Bone marrow (tissue), 2 donors: ENCODE measurements at regions not wholly inside any gene's neighbourhood (a gene's known extent, or its start where the extent isn't known, plus 50 kb on each side); places are given as distances from the start of the nearest gene placed in this dataset.
"Not testable (repeated sequence)": the region's sequence is repeated elsewhere in the genome, so short reads cannot be mapped to it uniquely, and the experiment has no call there.

ENCODE experiments used
- DNase-seq, 2 donors: peaks; one replicate each; lab custom pipeline; 2025; lab: John Stamatoyannopoulos, UW

- DNase-seq: no peak
Observed at GRCh38 chr3:84679211-84679610, 279.6 kb upstream of the CADM2 start.

GRCh38 chr3:84680700-84681099 is 278.1 kb upstream of the CADM2 start:
- no peak for DNase-seq

- no peak for DNase-seq
Observed at GRCh38 chr3:84683493-84683892, 275.3 kb upstream of the CADM2 start.

- no peak for DNase-seq
Observed at GRCh38 chr3:84685467-84685866, 273.3 kb upstream of the CADM2 start.

- DNase-seq: no peak
Observed at GRCh38 chr3:84692261-84692660, 266.5 kb upstream of the CADM2 start.

GRCh38 chr3:84710288-84710687 is 248.5 kb upstream of the CADM2 start:
- DNase-seq: peak in 1 of 2 donors; percentile 46

GRCh38 chr3:84717894-84718293 is 240.9 kb upstream of the CADM2 start:
- DNase-seq: no peak

GRCh38 chr3:84724877-84725276 is 233.9 kb upstream of the CADM2 start:
- DNase-seq: no peak

GRCh38 chr3:84727616-84728015 is 231.2 kb upstream of the CADM2 start:
- no peak for DNase-seq

GRCh38 chr3:84734731-84735130 is 224.1 kb upstream of the CADM2 start:
- not testable (repeated sequence) for DNase-seq

GRCh38 chr3:84738086-84738485 is 220.7 kb upstream of the CADM2 start:
- DNase-seq: no peak

- DNase-seq: no peak
Observed at GRCh38 chr3:84742915-84743425, 215.8 kb upstream of the CADM2 start.

GRCh38 chr3:84744130-84744529 is 214.7 kb upstream of the CADM2 start:
- DNase-seq: no peak

- no peak for DNase-seq
Observed at GRCh38 chr3:84755860-84756259, 202.9 kb upstream of the CADM2 start.

- DNase-seq: no peak
Observed at GRCh38 chr3:84759361-84759760, 199.4 kb upstream of the CADM2 start.

- DNase-seq: no peak
Observed at GRCh38 chr3:84772841-84773240, 185.9 kb upstream of the CADM2 start.

- DNase-seq: no peak
Observed at GRCh38 chr3:84783281-84783680, 175.5 kb upstream of the CADM2 start.

GRCh38 chr3:84789961-84790360 is 168.8 kb upstream of the CADM2 start:
- DNase-seq: no peak

GRCh38 chr3:84806958-84807357 is 151.8 kb upstream of the CADM2 start:
- DNase-seq: no peak

- no peak for DNase-seq
Observed at GRCh38 chr3:84820126-84820525, 138.7 kb upstream of the CADM2 start.

- no peak for DNase-seq
Observed at GRCh38 chr3:84820906-84821305, 137.9 kb upstream of the CADM2 start.

- DNase-seq: no peak
Observed at GRCh38 chr3:84825817-84826216, 133.0 kb upstream of the CADM2 start.

GRCh38 chr3:84830476-84830875 is 128.3 kb upstream of the CADM2 start:
- no peak for DNase-seq

- no peak for DNase-seq
Observed at GRCh38 chr3:84835366-84835765, 123.4 kb upstream of the CADM2 start.

GRCh38 chr3:84836961-84837360 is 121.8 kb upstream of the CADM2 start:
- no peak for DNase-seq
